ENCODE measurements at regions not wholly inside any gene's neighbourhood (a gene's known extent, or its start where the extent isn't known, plus 50 kb on each side); places are given as distances from the start of the nearest gene placed in this dataset.

GRCh38 chr5:92594031-92594430 lies 987.0 kb downstream of the NR2F1-AS1 start:
- DNase-seq = no peak

- DNase-seq = no peak
Measured at GRCh38 chr5:92588876-92589275, 992.1 kb downstream of the NR2F1-AS1 start.

GRCh38 chr5:92581690-92582089 lies 999.3 kb downstream of the NR2F1-AS1 start:
- no peak for DNase-seq

GRCh38 chr5:92581249-92581648 lies 999.8 kb downstream of the NR2F1-AS1 start:
- DNase-seq = no peak

DNA sequence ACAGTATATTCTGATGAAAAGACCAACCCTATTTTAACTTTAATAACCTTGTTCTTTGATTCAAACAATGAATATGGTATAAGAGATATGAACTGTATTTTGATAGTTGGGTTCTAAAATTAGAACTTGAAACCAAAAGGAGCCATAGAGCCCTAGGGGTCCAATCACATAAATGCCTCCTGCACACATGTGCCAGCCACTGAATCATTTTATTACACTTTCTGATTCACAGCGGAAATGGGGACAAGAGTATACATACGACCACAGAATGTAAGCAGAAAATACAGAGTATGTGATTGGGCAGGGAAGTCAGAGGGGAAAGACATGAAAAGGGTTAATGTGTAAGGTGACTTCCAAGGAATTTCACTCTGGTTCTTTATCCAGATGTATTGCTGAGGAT lies 1000.2 kb downstream of the NR2F1-AS1 start:
- no peak for DNase-seq

- no peak for DNase-seq
Measured at GRCh38 chr5:92574023-92574422, 1007.0 kb downstream of the NR2F1-AS1 start.

- no peak for DNase-seq
Measured at GRCh38 chr5:92568522-92568921, 1012.5 kb downstream of the NR2F1-AS1 start.

DNA sequence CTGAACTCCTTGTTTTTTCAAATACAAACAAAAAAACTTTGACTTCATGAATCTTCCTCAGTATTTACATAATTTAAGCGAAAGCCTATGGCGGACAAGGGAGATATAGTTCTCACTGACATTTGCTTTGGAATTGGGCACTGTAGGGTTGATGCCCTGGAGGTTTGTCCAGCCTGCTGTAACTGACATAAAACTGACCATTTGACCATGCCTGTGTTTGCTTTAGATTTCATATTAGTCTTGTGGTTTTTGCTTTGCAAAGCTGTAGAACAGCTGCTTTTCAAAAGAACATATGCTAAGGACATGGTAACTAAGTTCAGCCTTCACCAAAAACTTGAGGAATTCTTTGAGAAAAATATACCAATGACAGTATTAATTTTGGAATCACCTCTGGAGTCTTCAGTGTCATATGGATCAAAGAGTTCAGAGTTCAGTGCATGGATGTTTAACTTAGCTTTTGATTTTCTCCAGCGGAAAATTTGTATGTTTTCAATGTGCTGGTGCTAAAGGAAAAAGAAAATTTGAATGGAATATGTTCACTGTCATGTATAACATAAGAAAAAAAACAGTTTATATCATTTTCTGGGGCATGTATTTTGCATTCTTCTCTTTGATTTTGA lies 1013.1 kb downstream of the NR2F1-AS1 start:
- DNase-seq = no peak

GRCh38 chr5:92566113-92566786 lies 1014.8 kb downstream of the NR2F1-AS1 start:
- no peak for DNase-seq

DNA sequence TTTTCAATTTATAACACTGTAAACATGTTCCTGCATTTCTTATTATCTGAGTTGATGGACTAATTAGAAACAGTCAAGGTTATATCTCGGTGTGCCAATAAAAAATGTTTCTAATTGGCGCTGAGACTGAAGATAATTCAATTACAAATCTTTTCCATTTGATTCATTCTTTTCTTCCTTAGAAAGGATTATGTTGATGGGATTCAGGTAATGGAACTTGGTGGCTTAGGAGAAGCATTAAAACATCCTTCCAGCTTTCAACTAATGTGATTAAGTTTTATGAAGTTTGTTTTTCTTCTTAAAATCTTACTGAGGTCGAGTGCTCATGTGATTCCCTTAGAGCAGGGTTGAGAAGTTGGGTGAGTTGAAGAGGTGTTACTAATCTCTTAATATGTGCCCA lies 1015.3 kb downstream of the NR2F1-AS1 start:
- no peak for DNase-seq

DNA sequence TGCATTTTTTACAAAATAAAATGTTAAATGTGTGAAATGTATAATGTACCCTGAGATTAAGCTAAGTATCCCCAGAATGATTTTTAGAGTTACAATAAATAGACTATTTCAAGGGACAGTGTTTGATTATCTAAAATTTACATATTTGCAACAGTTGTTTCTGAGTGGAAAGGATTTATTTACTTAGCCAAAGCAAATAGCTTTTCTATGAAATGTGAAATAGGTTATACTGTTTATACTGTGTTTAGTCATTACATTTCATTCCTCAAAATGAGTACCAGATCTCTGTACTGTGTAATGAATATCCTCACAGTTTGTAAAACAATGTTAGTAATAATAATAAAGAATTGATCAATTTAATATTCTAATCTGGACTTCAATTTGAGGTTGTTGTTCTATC lies 1019.0 kb downstream of the NR2F1-AS1 start:
- DNase-seq = no peak

DNA sequence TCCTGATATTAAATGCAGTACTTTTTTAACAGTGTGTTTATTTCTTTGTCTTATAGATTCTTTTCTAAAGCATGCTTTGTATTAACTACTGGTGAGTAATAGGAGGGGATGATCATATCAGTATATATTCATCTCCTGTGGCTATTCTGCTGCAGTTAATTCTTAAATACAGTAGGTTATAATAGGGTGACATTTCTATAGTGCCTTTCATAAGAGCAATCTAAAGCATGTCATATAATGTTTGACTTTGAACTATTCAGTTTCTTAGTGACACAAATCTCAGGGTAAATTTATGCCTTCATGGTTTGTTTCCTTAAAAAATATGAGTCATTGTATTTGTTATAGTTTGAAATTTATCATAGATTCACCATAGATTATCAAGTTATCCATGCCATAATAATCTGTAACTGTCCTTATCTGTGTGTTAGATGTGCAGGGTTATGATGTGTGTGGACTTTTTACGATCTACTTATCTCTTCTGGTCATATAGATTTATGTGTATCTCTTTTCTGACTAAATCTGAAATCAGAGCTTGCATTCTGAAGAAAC lies 1019.5 kb downstream of the NR2F1-AS1 start:
- no peak for DNase-seq

DNA sequence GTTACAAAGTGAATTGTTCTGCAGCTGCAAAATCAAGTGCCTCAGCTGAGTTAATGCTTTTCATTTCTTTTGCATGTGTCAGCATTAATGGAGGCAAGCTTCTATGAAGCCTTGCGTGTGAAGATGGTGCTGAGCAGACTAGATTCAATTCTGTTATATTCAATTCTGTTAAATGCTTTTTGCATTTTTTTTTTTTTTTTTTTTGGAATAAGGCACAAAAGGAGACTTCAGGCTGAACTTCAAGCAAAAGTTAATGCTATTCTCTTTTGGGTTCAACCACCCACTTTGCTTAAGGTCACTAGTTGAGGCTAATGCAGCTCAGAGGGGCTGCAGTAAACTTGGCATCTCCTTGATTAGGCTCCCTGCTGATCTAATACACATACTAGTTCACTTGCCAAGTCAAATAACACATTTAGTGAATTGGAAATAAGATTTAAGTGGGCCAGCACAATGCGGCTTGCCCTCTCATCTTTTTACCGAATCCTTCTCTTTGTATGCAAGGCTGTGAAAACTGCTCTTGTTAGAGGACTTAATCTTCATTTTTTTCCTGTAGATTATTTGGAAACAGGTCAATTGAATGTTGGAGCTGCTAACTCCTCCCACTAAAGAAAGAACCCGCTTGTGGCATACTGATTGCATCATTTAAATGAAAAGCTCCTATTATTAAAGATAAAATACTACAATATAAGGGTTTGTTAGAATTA lies 1020.2 kb downstream of the NR2F1-AS1 start:
- DNase-seq = peak; percentile 82

DNA sequence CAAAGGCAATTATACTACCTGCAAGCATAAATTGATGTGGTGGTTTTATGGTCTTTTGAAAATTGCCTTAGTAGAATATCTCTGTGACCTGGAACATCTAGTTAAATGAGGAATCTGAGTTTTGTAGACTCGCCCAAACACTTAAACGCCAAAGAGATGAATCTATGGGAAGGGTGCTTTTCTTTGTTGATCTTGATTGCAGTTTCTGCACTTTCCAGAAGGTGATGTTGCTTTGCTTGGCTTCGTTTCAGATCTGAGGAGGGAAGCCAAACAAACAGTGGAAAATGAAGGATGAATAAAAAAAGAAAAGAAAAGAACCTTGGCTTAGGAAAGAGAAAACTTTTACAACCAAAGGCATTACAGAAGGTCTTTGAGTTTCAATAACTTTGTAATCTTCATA lies 1021.2 kb downstream of the NR2F1-AS1 start:
- DNase-seq = peak; percentile 46

- DNase-seq = peak; percentile 46
Measured at GRCh38 chr5:92559331-92559730, 1021.7 kb downstream of the NR2F1-AS1 start.

DNA sequence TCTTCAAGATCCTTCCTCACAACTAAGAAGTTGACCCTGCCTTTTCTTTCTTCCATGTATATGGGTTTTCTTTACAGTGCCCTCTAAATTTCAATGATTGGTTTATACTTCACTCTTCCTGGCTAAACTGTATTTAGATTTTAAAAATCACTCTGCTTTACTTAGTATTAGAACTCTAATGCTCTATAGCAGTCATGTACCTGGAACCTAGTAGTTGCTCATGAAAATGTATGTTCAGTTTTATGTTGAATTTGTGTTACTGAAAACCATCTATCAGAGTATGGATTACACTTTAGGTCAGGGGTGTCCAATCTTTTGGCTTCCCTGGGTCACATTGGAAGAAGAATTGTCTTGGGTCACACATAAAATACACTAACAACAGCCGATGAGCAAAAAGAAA lies 1024.3 kb downstream of the NR2F1-AS1 start:
- DNase-seq = no peak

DNA sequence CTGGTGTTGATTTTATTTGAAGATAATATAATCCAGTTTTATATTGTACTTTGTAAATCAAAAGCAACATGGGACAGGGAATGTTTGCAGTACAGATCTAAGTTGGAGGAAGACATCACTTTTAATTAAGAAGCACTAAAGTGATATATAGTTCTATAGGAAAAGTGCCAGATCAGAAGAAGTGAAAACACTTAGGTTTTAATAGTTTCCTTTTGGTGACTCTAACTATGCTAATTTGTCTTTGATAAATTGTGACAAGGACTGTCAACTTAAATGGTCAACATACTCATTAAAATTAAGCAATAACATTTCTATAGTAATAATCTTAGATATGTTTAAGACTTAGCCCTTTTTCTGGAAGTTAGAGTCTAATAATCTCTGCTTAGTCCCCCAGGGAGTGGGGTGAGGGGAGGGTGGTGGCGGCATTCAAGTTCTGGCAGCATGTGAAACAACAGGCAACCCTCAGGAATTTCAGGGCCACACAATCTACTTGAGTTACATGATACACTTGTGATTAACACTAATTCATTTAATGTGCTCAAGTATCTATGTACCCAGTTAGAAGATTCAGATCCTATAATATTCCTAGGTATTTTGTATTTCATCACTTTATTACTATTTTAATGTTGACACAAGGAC lies 1026.5 kb downstream of the NR2F1-AS1 start:
- DNase-seq = no peak

- no peak for DNase-seq
Measured at GRCh38 chr5:92553326-92553725, 1027.7 kb downstream of the NR2F1-AS1 start.

- peak; percentile 6 for DNase-seq
Measured at GRCh38 chr5:92552206-92553160, 1028.5 kb downstream of the NR2F1-AS1 start.

DNA sequence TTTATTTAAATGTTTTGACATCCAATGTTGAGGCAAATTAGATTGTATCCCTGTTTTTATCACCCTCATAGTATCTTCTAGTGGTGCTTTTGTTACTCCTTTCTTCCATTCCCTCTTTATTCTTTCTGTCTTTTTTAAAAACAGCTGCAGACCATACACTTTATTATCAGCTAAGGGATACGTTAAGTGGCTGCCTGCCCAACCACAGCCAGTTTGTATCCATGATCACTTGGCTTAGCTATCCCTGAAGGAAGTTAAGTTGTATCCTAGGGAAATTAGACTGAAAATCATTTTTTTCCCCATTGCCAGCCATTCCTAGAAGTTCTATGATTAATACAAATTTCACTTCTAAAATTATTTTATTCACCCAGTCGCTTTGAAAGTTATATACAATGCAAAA lies 1032.7 kb downstream of the NR2F1-AS1 start:
- no peak for DNase-seq

- DNase-seq = no peak
Measured at GRCh38 chr5:92544596-92544995, 1036.4 kb downstream of the NR2F1-AS1 start.

DNA sequence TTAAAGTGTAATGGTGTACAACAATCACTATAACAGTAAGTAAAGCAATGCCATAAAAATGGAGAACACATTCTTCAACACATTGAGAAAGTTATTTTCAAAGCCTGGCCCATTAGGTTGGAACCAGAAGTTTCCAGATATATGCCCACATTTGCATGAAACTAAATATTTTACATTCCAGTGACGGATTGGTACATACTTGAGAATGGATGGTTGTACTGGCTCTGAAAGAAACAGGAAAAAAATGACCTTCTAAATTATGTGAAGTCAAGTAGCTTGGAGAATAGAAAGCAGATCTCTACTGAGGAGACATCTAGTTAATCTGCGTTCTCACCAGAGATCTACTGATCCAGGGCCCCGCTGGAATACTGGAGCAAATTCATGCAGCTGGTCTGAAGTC lies 1037.0 kb downstream of the NR2F1-AS1 start:
- DNase-seq = no peak
